Fibroblast of lung (primary cell): ENCODE measurements at regions not wholly inside any gene's neighbourhood (a gene's known extent, or its start where the extent isn't known, plus 50 kb on each side); places are given as distances from the start of the nearest gene placed in this dataset.

ENCODE experiments used
- DNase-seq, 2 donors: peaks; one replicate each; pipeline versions ENCODE4 v3.0.0 to v3.0.0-alpha.2; 2010; ENCODE audit warnings: low read depth in 2 of 2
- H2AFZ ChIP-seq: 2 replicates; pipeline ENCODE4 v1.5.1; 2012; ENCODE audit warnings: low read length, control low read depth, inconsistent platforms
- H3K27ac ChIP-seq: 2 replicates; pipeline ENCODE4 v1.5.1; 2011; ENCODE audit warnings: low read length, control low read depth; ENCODE audit not compliant: insufficient read depth
- H3K27me3 ChIP-seq: 2 replicates; pipeline ENCODE4 v1.5.1; 2011; ENCODE audit warnings: mild to moderate bottlenecking, low read length; ENCODE audit not compliant: control insufficient read depth, insufficient read depth
- H3K36me3 ChIP-seq: 2 replicates; pipeline ENCODE4 v1.5.1; 2011; ENCODE audit warnings: low read length; ENCODE audit not compliant: control insufficient read depth, insufficient read depth
- H3K4me1 ChIP-seq: 2 replicates; pipeline ENCODE4 v1.5.1; 2011; ENCODE audit warnings: low read length; ENCODE audit not compliant: control insufficient read depth, insufficient read depth; ENCODE audit errors: extremely low read depth
- H3K4me2 ChIP-seq: 2 replicates; pipeline ENCODE4 v1.5.1; 2011; ENCODE audit warnings: low read length, control low read depth; ENCODE audit not compliant: insufficient read depth; ENCODE audit errors: extremely low read depth
- H3K4me3 ChIP-seq, 4 experiments: fragments of 200-600 bp in 1 of 4; sonication (generic) in 1 of 4; replicated peaks in 1 of 4; 2 replicates each; pipeline ENCODE4 v1.5.1; 2011 to 2016; ENCODE audit warnings: low read length in 4 of 4, low read depth in 3 of 4, mild to moderate bottlenecking in 3 of 4, control low read depth in 2 of 4, inconsistent platforms in 1 of 4, mixed read lengths in 1 of 4; ENCODE audit not compliant: insufficient read depth in 1 of 4; ENCODE audit errors: control extremely low read depth in 1 of 4
- H3K79me2 ChIP-seq: 2 replicates; pipeline ENCODE4 v1.5.1; 2012; ENCODE audit warnings: mild to moderate bottlenecking, low read length, inconsistent platforms; ENCODE audit not compliant: control insufficient read depth, insufficient read depth
- H3K9ac ChIP-seq: 2 replicates; pipeline ENCODE4 v1.5.1; 2011; ENCODE audit warnings: mild to moderate bottlenecking, low read length, control low read depth; ENCODE audit not compliant: insufficient read depth
- H3K9me3 ChIP-seq: 2 replicates; pipeline ENCODE4 v1.5.1; 2012; ENCODE audit warnings: low read depth, low read length; ENCODE audit not compliant: control insufficient read depth, insufficient read depth
- H4K20me1 ChIP-seq: 2 replicates; pipeline ENCODE4 v1.5.1; 2011; ENCODE audit warnings: low read length; ENCODE audit not compliant: control insufficient read depth, insufficient read depth; ENCODE audit errors: extremely low read depth
- EZH2 ChIP-seq: IDR thresholded peaks from 2 replicates; pipeline ENCODE4 v1.5.1; 2012; ENCODE audit warnings: low read length, control low read depth, mild to moderate bottlenecking; ENCODE audit errors: missing control alignments
- TF ChIP-seq, protein P1 (sequence below), 2 donors: IDR thresholded peaks in 1 of 2; conservative IDR thresholded peaks in 1 of 2; 1 replicate in 1 of 2; 2 replicates in 1 of 2; pipeline ENCODE4 v1.5.1; 2011 to 2012; ENCODE audit warnings: low read length in 2 of 2, control low read depth in 1 of 2, inconsistent platforms in 1 of 2, low read depth in 1 of 2, mild to moderate bottlenecking in 1 of 2

DNA sequence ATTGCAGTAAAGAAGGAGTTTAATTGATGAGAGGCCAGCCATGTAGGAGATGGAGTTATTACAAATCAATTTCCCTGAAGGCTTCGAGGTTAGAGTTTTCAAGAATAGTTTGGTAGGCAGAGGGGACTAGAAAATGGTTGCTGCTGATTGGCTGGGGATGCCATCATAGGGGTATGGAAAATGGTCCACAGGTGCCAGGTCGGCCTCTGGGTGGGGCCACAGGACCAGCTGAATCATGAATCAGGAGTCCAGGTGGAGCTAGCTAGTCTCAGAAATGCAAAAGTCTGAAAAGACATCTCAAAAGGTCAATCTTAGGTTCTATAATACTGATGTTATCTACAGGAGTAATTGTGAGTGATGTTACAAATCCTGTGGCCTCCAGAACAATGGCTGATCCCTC, 714.0 kb upstream of the GHITM start:
- Histone ChIP-seq H3K79me2 (no peaks in the 10 kb centered on the region), H3K9me3 (no peaks in the 10 kb centered on the region), H3K36me3 (no peaks in the 10 kb centered on the region), H3K4me3 (no peak overlapping the region), H4K20me1 (no peaks in the 10 kb centered on the region), H2AFZ (no peak overlapping the region), H3K4me2 (no peak overlapping the region), H3K27me3 (no peaks in the 10 kb centered on the region), H3K9ac (no peak overlapping the region), H3K4me1 (no peaks in the 10 kb centered on the region), H3K27ac (no peak overlapping the region)
- TF ChIP-seq, protein P1, sequence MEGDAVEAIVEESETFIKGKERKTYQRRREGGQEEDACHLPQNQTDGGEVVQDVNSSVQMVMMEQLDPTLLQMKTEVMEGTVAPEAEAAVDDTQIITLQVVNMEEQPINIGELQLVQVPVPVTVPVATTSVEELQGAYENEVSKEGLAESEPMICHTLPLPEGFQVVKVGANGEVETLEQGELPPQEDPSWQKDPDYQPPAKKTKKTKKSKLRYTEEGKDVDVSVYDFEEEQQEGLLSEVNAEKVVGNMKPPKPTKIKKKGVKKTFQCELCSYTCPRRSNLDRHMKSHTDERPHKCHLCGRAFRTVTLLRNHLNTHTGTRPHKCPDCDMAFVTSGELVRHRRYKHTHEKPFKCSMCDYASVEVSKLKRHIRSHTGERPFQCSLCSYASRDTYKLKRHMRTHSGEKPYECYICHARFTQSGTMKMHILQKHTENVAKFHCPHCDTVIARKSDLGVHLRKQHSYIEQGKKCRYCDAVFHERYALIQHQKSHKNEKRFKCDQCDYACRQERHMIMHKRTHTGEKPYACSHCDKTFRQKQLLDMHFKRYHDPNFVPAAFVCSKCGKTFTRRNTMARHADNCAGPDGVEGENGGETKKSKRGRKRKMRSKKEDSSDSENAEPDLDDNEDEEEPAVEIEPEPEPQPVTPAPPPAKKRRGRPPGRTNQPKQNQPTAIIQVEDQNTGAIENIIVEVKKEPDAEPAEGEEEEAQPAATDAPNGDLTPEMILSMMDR (conservative IDR thresholded peaks at IDR 0.05 in 1 of 2, IDR thresholded peaks at IDR 0.05 in 1 of 2; ENCODE audit: low read depth in 1 of 2, low read length in 2 of 2), result no peak
- TF ChIP-seq EZH2, result no peak
- no peak for DNase-seq

DNA sequence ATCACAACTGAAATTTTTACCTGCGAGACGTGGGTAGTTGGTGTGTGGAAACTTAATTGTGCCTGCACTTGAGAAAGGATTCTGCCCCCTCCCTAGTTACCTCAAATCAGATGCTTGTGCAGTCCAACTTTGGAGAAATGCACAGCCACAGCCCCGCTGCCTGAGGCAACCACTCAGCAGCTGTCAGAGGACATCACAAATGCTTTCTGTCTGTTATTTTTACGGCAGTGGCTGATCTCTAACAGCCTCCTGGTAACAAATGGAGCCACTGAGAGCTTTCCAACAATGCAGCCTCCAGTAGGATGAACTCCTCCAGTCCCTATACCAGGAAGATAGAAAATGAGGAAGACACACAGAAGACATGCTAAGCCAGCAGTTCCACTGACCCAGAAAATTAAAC, 712.2 kb upstream of the GHITM start:
- Histone ChIP-seq H3K27ac (no peak overlapping the region), H3K4me2 (no peak overlapping the region), H3K36me3 (no peaks in the 10 kb centered on the region), H3K27me3 (no peaks in the 10 kb centered on the region), H3K9me3 (no peaks in the 10 kb centered on the region), H3K4me3 (no peak overlapping the region), H2AFZ (no peak overlapping the region), H3K4me1 (no peaks in the 10 kb centered on the region), H4K20me1 (no peaks in the 10 kb centered on the region), H3K9ac (no peak overlapping the region), H3K79me2 (no peaks in the 10 kb centered on the region)
- no peak for DNase-seq
- TF ChIP-seq EZH2, result no peak
- TF ChIP-seq, protein P1 (conservative IDR thresholded peaks at IDR 0.05 in 1 of 2, IDR thresholded peaks at IDR 0.05 in 1 of 2; ENCODE audit: low read depth in 1 of 2, low read length in 2 of 2), result no peak

DNA sequence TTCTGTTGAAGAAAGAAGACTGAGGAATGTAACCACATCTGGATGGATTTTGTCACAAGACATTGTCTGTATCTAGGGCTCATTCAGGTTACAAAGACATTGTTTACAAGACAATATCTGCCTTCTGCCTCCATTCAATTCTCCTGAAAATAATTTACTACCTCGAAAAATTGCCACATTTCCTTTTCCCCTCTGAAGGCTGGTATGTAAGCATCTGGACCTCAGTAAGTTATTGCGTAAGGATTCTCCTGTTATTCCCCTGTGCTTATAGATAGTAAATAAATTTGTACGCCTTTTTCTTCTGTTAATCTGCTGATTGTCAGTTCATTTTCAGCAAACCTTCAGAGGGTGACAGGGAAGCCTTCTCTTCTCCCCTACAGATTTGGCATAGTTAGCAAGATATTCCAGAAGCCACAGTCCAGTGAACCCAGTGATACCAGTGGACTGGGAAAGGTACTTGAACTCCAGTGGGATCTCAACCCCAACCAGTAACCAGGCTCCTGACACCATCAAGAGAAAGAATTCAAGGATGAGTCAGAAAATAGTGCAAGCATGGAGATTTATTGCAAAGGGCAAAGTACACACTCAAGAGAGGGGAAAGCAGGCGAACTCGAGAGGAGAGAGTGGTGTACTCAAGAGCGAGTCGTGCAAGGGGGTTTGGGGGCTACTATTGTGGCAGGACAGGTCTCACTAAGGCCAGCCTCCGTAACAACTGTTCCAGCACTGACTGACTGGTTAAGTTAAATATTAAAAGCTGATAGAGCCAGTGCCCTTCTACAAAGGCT, 706.9 kb upstream of the GHITM start:
- Histone ChIP-seq H3K9me3 (no peaks in the 10 kb centered on the region), H3K79me2 (no peaks in the 10 kb centered on the region), H3K36me3 (no peaks in the 10 kb centered on the region), H3K9ac (no peak overlapping the region), H3K27me3 (no peaks in the 10 kb centered on the region), H2AFZ (no peak overlapping the region), H3K4me3 (no peak overlapping the region), H4K20me1 (no peaks in the 10 kb centered on the region), H3K27ac (no peak overlapping the region), H3K4me2 (no peak overlapping the region), H3K4me1 (no peaks in the 10 kb centered on the region)
- DNase-seq, result no peak
- no peak for TF ChIP-seq EZH2
- TF ChIP-seq, protein P1 (conservative IDR thresholded peaks at IDR 0.05 in 1 of 2, IDR thresholded peaks at IDR 0.05 in 1 of 2; ENCODE audit: low read depth in 1 of 2, low read length in 2 of 2), result no peak
